ENCODE measurements at regions not wholly inside any gene's neighbourhood (a gene's known extent, or its start where the extent isn't known, plus 50 kb on each side); places are given as distances from the start of the nearest gene placed in this dataset.

- no peak for TF ChIP-seq CTCF (conservative IDR thresholded peaks at IDR 0.05; ENCODE audit: low read depth, low read length)
- no peak for DNase-seq (ENCODE audit: low read depth)
- no peak overlapping the region for H3K4me3 ChIP-seq (ENCODE audit: low read depth, low read length)
These were observed 1320.5 kb downstream of the UQCRFS1 start for GRCh38 chr19:27892500-27892899.

GRCh38 chr19:27891411-27891810 is 1321.5 kb downstream of the UQCRFS1 start:
- H3K4me3 ChIP-seq (ENCODE audit: low read depth, low read length): no peak overlapping the region
- no peak for TF ChIP-seq CTCF (conservative IDR thresholded peaks at IDR 0.05; ENCODE audit: low read depth, low read length)
- no peak for DNase-seq (ENCODE audit: low read depth)

GRCh38 chr19:27890696-27891095 is 1322.3 kb downstream of the UQCRFS1 start:
- no peak overlapping the region for H3K4me3 ChIP-seq (ENCODE audit: low read depth, low read length)
- no peak for DNase-seq (ENCODE audit: low read depth)
- no peak for TF ChIP-seq CTCF (conservative IDR thresholded peaks at IDR 0.05; ENCODE audit: low read depth, low read length)

- DNase-seq (ENCODE audit: low read depth): no peak
- TF ChIP-seq CTCF (conservative IDR thresholded peaks at IDR 0.05; ENCODE audit: low read depth, low read length): no peak
- H3K4me3 ChIP-seq (ENCODE audit: low read depth, low read length): no peak overlapping the region
These were observed 1322.7 kb downstream of the UQCRFS1 start for GRCh38 chr19:27890206-27890605.

- no peak for DNase-seq (ENCODE audit: low read depth)
- no peak overlapping the region for H3K4me3 ChIP-seq (ENCODE audit: low read depth, low read length)
- no peak for TF ChIP-seq CTCF (conservative IDR thresholded peaks at IDR 0.05; ENCODE audit: low read depth, low read length)
These were observed 1323.8 kb downstream of the UQCRFS1 start for GRCh38 chr19:27889156-27889555.

GRCh38 chr19:27887946-27888345 is 1325.0 kb downstream of the UQCRFS1 start:
- TF ChIP-seq CTCF (conservative IDR thresholded peaks at IDR 0.05; ENCODE audit: low read depth, low read length): no peak
- no peak overlapping the region for H3K4me3 ChIP-seq (ENCODE audit: low read depth, low read length)
- no peak for DNase-seq (ENCODE audit: low read depth)

GRCh38 chr19:27885359-27885758 is 1327.6 kb downstream of the UQCRFS1 start:
- no peak for DNase-seq (ENCODE audit: low read depth)
- no peak for TF ChIP-seq CTCF (conservative IDR thresholded peaks at IDR 0.05; ENCODE audit: low read depth, low read length)

More at GRCh38 chr19:27885359-27885758, 1327.6 kb downstream of the UQCRFS1 start:
- H3K4me3 ChIP-seq (ENCODE audit: low read depth, low read length): no peak overlapping the region

Measured in choroid plexus epithelial cell (primary cell).